GM13976 (cell line): ENCODE measurements at regions not wholly inside any gene's neighbourhood (a gene's known extent, or its start where the extent isn't known, plus 50 kb on each side); places are given as distances from the start of the nearest gene placed in this dataset.

Experiments used
- DNase-seq: peaks from one replicate; pipeline ENCODE4 v3.0.0; 2012; ENCODE audit warnings: low spot score
- CTCF ChIP-seq: IDR thresholded peaks from 2 replicates; pipeline ENCODE4 v1.5.1; 2012; ENCODE audit warnings: borderline replicate concordance, mild to moderate bottlenecking; ENCODE audit not compliant: insufficient read depth; ENCODE audit errors: extremely low read depth, missing control alignments, control extremely low read depth
- in situ Hi-C: fragments of 300-500 bp; cut with MboI; formaldehyde crosslinking; loops from one replicate; pipeline ENCODE4 v1.12.0; 2022; ENCODE audit warnings: low sequenced_read_pairs, mixed read lengths, inconsistent platforms; ENCODE audit not compliant: unreplicated experiment

GRCh38 chr5:62051747-62052146 lies 254.3 kb upstream of the KIF2A start:
- in situ Hi-C loops = no loop called here
- TF ChIP-seq CTCF = no peak
- DNase-seq = no peak

GRCh38 chr5:62059960-62060359 lies 246.0 kb upstream of the KIF2A start:
- no peak for TF ChIP-seq CTCF
- no peak for DNase-seq
- in situ Hi-C loops = no loop called here

GRCh38 chr5:62065050-62065449 lies 241.0 kb upstream of the KIF2A start:
- in situ Hi-C loops = no loop called here
- DNase-seq = no peak
- TF ChIP-seq CTCF = no peak

- in situ Hi-C loops = no loop called here
- no peak for TF ChIP-seq CTCF
- no peak for DNase-seq
These were observed 239.2 kb upstream of the KIF2A start for GRCh38 chr5:62066761-62067277.

- no peak for TF ChIP-seq CTCF
- no peak for DNase-seq
- in situ Hi-C loops = no loop called here
These were observed 237.5 kb upstream of the KIF2A start for GRCh38 chr5:62068554-62068953.

GRCh38 chr5:62077387-62077786 lies 228.6 kb upstream of the KIF2A start:
- DNase-seq = no peak
- TF ChIP-seq CTCF = no peak
- in situ Hi-C loops = no loop called here
